MM.1S (cell line): ENCODE measurements at regions not wholly inside any gene's neighbourhood (a gene's known extent, or its start where the extent isn't known, plus 50 kb on each side); places are given as distances from the start of the nearest gene placed in this dataset.

Experiments used
- DNase-seq: peaks from one replicate; pipeline ENCODE4 v3.0.0-alpha.2; 2015
- H2AFZ ChIP-seq: fragments of 300-600 bp; sonication (generic); 2 replicates; pipeline ENCODE4 v1.6.0; 2016; ENCODE audit warnings: antibody characterized with exemption, low read length
- H3F3A ChIP-seq: fragments of 300-600 bp; sonication (generic); 2 replicates; pipeline ENCODE4 v1.6.1; 2016; ENCODE audit warnings: mild to moderate bottlenecking, antibody characterized with exemption, low read length, moderate library complexity, mixed read lengths; ENCODE audit not compliant: insufficient read depth
- H3K27ac ChIP-seq: fragments of 300-600 bp; sonication (generic); 2 replicates; pipeline ENCODE4 v1.5.1; 2016; ENCODE audit warnings: mild to moderate bottlenecking, low read length
- H3K27me3 ChIP-seq: fragments of 300-600 bp; sonication (generic); replicated peaks from 2 replicates; pipeline ENCODE4 v1.6.0; 2016; ENCODE audit warnings: low read length; ENCODE audit not compliant: insufficient read depth
- H3K36me3 ChIP-seq: fragments of 300-600 bp; sonication (generic); replicated peaks from 2 replicates; pipeline ENCODE4 v1.6.1; 2016; ENCODE audit warnings: mild to moderate bottlenecking, low read length, mixed read lengths; ENCODE audit not compliant: insufficient read depth
- H3K4me1 ChIP-seq: fragments of 300-600 bp; sonication (generic); 2 replicates; pipeline ENCODE4 v1.6.1; 2016; ENCODE audit warnings: low read length, mixed read lengths
- H3K4me2 ChIP-seq: fragments of 300-600 bp; sonication (generic); 2 replicates; pipeline ENCODE4 v1.6.0; 2016; ENCODE audit warnings: low read depth, low read length
- H3K4me3 ChIP-seq: fragments of 300-600 bp; sonication (generic); 2 replicates; pipeline ENCODE4 v1.5.1; 2016; ENCODE audit warnings: low read length, mixed read lengths
- H3K79me2 ChIP-seq: fragments of 300-600 bp; sonication (generic); 2 replicates; pipeline ENCODE4 v1.6.1; 2016; ENCODE audit warnings: mixed run types, low read length, mixed read lengths
- H3K9ac ChIP-seq: fragments of 300-600 bp; sonication (generic); 2 replicates; pipeline ENCODE4 v1.6.1; 2016; ENCODE audit warnings: low read length, mixed read lengths
- H3K9me2 ChIP-seq: fragments of 300-600 bp; sonication (generic); replicated peaks from 2 replicates; pipeline ENCODE4 v1.6.1; 2016; ENCODE audit warnings: mild to moderate bottlenecking, low read length, mixed read lengths; ENCODE audit not compliant: insufficient read depth
- H3K9me3 ChIP-seq: fragments of 300-600 bp; sonication (generic); replicated peaks from 2 replicates; pipeline ENCODE4 v1.6.1; 2016; ENCODE audit warnings: mild to moderate bottlenecking, low read length, mixed read lengths; ENCODE audit not compliant: insufficient read depth
- H4K20me1 ChIP-seq: fragments of 300-600 bp; sonication (generic); 2 replicates; pipeline ENCODE4 v1.6.1; 2016; ENCODE audit warnings: mild to moderate bottlenecking, low read length, moderate library complexity, mixed read lengths; ENCODE audit not compliant: insufficient read depth
- EZH2 ChIP-seq: fragments of 300-600 bp; sonication (generic); optimal IDR thresholded peaks from 2 replicates; pipeline ENCODE3; 2017; ENCODE audit warnings: low read depth, mild to moderate bottlenecking, antibody characterized with exemption, low read length, mixed read lengths
- EZH2phosphoT487 ChIP-seq: fragments of 300-600 bp; sonication (generic); IDR thresholded peaks from 2 replicates; pipeline ENCODE4 v1.6.1; 2018; ENCODE audit warnings: antibody characterized with exemption, low read length
- TF ChIP-seq, protein P1 (sequence below): fragments of 300-600 bp; sonication (generic); IDR thresholded peaks from 2 replicates; pipeline ENCODE4 v1.5.1; 2016; ENCODE audit warnings: antibody characterized with exemption, low read length, mixed read lengths

DNA sequence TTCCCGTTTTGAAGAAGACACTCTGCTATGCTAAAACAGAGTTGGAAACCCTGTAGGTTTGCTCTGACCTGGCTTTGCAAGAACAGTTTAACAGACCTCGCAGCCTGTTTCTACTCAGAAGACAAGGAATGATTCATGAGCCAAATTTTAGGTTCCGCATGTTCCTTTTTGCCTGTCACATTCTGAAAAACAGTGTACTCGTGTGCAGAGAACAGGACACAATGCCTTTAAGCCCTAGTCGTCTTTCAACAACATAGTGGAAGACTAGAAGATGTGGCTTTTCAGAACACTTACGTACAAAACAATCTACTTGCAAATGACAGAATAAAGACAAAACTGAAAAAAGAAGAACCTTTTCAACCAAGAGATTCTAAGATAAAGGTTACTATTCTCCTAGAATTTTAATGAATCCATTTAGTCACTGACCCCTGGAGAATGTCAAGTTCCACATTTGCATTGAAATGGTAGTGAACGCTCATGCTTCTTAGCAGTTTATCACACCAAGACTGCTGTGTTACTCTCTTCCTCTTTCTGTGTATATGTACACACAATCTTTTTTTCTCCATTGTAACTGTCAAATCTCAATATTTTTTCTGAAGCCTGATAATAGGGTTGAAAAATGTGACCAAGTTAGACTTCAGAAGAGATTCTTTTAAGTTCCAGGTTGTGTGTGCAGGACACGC, 220.7 kb upstream of the NRSN1 start:
- H4K20me1 ChIP-seq, result no peaks in the 10 kb centered on the region
- H3K9me2 ChIP-seq, result no peaks in the 10 kb centered on the region
- no peak overlapping the region for H3K4me2 ChIP-seq
- H3K9me3 ChIP-seq, result no peaks in the 10 kb centered on the region
- H3K4me1 ChIP-seq, result no peaks in the 10 kb centered on the region
- H3K27ac ChIP-seq, result no peak overlapping the region
- H2AFZ ChIP-seq, result no peak overlapping the region
- H3K4me3 ChIP-seq, result no peak overlapping the region
- H3F3A ChIP-seq, result no peaks in the 10 kb centered on the region
- H3K79me2 ChIP-seq, result no peaks in the 10 kb centered on the region
- DNase-seq, result no peak
- TF ChIP-seq, protein P1, sequence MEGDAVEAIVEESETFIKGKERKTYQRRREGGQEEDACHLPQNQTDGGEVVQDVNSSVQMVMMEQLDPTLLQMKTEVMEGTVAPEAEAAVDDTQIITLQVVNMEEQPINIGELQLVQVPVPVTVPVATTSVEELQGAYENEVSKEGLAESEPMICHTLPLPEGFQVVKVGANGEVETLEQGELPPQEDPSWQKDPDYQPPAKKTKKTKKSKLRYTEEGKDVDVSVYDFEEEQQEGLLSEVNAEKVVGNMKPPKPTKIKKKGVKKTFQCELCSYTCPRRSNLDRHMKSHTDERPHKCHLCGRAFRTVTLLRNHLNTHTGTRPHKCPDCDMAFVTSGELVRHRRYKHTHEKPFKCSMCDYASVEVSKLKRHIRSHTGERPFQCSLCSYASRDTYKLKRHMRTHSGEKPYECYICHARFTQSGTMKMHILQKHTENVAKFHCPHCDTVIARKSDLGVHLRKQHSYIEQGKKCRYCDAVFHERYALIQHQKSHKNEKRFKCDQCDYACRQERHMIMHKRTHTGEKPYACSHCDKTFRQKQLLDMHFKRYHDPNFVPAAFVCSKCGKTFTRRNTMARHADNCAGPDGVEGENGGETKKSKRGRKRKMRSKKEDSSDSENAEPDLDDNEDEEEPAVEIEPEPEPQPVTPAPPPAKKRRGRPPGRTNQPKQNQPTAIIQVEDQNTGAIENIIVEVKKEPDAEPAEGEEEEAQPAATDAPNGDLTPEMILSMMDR, result no peak
- TF ChIP-seq EZH2, result no peak
- no peak for TF ChIP-seq EZH2phosphoT487
- H3K27me3 ChIP-seq, result no peaks in the 10 kb centered on the region
- no peak overlapping the region for H3K9ac ChIP-seq
- H3K36me3 ChIP-seq, result no peaks in the 10 kb centered on the region

DNA sequence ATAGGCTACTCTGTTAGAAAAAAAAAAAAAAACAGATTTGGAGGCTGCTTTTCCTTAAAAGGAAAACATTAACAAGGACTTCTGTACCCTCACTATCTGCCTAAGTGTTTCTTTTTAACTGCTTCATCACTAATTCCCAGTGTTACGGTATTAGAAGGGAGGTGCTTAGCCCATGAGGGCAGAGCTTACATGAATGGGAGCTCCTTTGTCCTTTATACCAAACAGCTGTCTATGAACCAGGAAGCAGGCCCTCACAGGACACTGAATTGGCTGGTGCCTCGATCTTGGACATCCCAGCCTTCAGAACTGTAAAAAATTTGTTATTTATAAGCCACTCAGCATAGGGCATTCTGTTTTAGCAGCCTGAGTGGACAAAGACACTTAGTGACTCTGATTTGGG, 215.6 kb upstream of the NRSN1 start:
- Histone ChIP-seq H3F3A (no peaks in the 10 kb centered on the region), H3K27me3 (no peaks in the 10 kb centered on the region), H3K27ac (no peak overlapping the region), H3K4me2 (no peak overlapping the region), H3K79me2 (no peaks in the 10 kb centered on the region), H3K4me3 (no peak overlapping the region), H4K20me1 (no peaks in the 10 kb centered on the region), H3K9me2 (no peaks in the 10 kb centered on the region), H3K36me3 (no peaks in the 10 kb centered on the region), H3K9me3 (no peaks in the 10 kb centered on the region), H3K9ac (no peak overlapping the region), H3K4me1 (no peaks in the 10 kb centered on the region), H2AFZ (no peak overlapping the region)
- no peak for DNase-seq
- TF ChIP-seq, protein P1, result no peak
- no peak for TF ChIP-seq EZH2
- no peak for TF ChIP-seq EZH2phosphoT487

DNA sequence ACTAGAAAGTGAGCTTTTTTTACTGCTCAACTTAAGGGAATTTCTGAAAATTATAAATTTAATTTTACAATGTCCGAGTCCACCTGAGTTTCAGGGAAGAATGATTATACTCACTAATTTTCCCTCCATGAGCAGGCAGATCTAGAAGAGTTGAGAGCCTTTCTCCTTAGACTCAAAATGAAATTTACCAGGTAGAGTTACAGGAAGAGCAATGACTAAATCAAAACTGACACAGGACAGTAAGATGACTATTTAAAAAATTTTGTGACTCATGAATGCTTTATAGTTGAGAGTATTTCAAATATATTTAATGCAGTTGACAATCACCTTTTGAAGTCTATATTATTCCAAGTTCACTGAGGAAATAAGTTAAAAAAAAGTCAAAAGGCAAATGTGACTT, 198.1 kb upstream of the NRSN1 start:
- Histone ChIP-seq H2AFZ (no peak overlapping the region), H3K27me3 (no peaks in the 10 kb centered on the region), H3K79me2 (no peaks in the 10 kb centered on the region), H3K4me3 (no peak overlapping the region), H3K9ac (no peak overlapping the region), H3K9me2 (no peaks in the 10 kb centered on the region), H3F3A (no peaks in the 10 kb centered on the region), H3K9me3 (no peaks in the 10 kb centered on the region), H3K4me2 (no peak overlapping the region), H3K36me3 (no peaks in the 10 kb centered on the region), H3K4me1 (no peaks in the 10 kb centered on the region), H3K27ac (no peak overlapping the region), H4K20me1 (no peaks in the 10 kb centered on the region)
- DNase-seq, result no peak
- TF ChIP-seq EZH2 (no peak), EZH2phosphoT487 (no peak)
- TF ChIP-seq, protein P1, result no peak
